ENCODE measurements at regions not wholly inside any gene's neighbourhood (a gene's known extent, or its start where the extent isn't known, plus 50 kb on each side); places are given as distances from the start of the nearest gene placed in this dataset.

DNA sequence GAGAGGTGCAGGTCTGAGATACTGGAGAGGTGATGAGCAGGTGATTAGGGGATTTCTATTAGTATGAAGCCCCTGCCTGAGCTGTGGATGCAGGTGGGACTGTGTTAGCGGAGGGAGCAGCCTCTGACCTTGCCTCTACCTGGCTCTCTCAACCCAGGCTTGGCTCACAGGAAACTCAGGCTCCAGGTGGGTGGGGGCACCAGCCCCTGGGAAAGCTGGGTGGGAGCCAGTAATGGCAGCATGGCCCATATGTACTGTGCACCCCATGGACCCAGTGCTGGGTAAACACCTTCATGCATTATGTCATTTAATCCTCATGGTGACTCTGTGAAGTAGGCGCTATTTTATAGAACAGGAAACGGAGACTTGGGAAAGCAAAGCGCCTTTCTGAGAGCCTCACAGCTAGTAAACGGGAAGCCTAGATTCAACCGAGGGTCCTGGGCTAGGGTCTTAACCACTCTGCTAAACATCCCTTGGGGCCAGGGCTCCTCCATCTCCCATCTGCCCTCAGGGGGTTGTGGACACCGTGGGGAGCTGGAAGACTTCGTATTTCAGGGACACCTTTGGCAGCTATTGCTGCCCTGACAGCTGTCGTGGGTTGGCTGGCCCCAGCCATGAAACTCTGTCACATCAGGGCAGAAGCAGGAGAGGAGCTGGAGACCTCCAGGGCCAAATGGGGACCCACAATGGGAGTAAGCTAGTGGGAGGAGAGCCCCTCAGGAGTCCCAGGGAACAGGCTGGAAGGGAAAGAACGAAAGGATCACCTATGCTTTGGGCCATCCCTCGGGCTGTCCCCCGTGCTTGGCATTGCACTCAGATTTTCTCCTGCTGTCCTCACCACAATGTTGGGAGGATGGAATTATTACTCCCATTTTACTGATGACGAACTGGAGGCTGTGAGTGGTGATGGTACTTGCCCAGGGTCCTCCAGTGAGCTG, 59.6 kb upstream of the CSF3R start:
- DNase-seq, result no peak

DNA sequence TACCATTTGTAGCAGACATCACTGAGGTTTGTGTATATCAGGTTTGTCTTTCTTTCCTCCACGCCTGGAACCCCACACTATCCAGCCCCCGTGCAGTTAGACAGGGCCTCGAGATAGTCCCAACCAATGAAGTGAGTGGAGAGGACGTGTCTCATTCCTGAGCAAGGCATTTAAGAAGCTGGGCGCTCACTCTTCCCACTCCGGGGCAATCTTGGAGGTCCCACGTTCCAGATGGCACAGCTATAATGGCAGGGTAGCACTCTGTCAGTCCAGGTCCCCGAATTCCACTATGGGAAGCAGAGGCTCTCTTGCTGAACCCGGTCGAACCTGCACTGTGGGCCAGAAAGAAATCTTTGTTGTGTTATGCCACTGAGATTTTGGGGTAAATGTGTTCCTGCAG, 57.3 kb upstream of the CSF3R start:
- no peak for DNase-seq

DNA sequence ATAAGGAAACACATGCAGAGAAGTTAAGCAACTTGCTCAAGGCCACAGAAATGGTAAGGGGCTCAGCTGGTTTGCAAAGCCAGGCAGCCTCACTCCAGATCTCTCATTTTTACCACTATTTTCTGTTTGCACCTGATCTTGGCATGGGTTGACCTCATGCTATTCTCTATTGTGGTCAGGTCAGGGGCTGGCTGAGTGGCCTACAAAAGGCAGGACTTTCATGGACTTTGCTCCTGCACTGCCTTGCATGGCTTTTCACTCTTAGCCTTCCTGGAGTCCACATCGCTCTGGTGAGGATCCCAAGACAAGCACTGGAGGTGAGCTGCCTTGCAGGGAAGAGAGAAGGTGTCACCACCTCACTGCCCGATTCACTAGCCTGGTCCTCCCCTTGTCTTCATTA, 56.8 kb upstream of the CSF3R start:
- no peak for DNase-seq

DNA sequence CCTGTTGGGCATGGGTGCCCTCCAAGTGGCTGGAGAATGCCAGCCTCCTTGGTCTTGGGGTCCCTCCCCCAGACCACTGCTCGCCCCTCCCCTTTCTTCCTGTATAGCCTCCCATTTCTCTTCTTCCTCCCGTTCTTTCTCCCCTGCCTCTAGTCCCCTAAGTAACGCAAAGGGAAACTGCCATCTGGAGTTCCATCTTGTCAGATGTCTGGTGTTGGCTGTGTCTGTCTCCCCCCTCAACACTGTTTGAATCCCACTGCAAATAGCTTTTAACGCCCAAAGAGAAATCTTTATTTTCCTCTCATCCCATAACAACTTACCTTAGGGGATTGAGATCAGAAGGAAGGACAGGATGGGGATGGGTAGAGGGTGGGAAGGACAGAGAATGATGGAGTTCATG, 55.3 kb upstream of the CSF3R start:
- DNase-seq, result no peak

DNA sequence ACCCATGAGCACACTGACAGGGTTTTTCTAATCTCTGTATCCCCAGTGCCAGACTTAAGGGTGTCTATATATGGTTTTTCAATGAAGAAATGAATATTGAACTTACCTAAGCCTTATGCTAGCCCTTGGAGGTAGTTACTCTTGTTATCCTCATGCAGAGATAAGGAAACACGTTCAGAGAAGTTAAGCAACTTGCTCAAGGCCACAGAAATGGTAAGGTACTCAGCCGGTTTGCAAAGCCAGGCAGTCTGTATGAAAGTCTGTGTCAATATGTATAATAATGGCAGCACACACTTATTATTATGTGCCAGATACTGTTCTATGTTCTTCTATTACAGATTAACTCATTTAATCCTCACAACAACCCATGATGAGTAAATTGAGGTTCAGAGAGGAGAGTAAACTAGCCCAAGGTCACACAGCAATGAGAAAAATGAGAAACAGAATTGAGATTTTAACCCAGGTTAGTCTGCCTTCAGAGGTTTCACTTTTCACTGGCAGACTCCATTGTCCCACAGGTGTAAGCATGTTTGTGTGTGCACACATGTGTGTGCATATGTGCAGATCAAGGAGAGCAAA, 54.6 kb upstream of the CSF3R start:
- DNase-seq, result no peak

DNA sequence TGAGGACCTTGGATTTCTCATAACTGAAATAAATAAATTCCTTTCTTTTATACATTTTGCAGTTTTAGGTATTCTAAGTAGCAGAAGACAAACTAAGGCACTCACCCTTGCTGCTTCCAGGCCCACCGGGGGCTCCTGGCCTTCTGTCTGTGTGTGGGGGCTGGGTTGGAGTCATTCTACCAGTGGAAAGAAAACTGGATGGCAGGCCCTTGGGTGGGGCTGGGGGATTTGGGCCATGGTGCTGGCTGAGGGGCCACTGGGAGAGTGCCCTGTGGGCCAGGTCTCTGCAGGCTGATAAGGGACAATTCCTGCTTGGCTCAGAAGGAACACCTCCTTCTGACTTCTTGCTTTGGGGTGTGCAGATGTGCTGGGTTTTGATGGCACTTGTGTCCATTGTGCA, 54.0 kb upstream of the CSF3R start:
- DNase-seq, result no peak

DNA sequence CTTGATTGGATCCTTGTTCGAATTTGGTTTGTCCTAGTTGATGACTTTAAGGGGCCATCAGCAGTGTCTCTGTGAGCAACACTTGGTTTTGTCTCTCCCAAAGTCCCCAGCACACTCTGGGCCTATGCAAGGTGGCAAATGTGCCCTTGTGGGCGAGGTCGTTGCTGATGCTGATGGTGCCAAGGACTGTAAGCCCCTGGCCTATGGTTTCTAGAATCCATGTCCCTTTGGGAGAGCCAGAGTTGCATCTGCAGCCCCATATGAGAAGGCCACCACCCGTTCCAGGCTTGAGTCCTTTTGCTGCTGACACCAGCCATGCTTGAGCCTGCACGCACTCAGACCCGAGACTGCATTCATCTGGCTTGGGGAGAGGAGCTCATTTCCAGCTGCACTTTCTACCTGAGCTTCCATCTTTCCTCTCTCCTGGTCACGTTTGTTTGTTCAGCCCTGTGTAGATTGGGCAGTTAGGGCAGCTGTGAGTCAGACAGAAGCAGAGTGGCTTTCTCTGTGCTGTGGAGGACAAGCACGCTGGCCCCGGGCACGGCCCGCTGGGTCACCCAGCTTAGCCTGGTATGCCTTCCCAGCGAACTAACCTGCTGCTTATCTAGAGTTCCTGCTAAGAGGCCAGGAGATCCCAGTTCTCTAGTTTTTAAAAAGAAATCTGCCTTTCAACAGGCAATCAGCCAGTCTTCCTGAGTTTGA, 52.1 kb upstream of the CSF3R start:
- DNase-seq, result no peak

DNA sequence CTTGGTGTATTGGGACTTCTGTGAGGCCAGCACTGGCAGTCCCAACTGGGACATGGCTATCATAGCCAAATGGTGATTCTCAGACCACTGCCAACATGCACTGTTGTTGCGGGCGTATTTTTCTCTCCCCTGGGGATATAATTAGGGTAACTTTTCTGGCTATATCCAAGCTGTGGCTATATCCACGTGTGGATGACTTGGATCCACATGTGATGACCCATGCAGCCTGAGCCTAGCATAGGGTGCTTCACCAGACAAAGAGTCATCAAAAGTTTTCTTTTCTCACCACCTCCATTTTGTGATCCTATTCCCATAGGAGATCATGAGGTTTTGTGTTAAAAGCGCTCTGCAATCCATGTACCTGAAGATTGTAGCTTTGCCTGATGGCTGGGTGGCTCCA, 51.2 kb upstream of the CSF3R start:
- DNase-seq, result no peak

DNA sequence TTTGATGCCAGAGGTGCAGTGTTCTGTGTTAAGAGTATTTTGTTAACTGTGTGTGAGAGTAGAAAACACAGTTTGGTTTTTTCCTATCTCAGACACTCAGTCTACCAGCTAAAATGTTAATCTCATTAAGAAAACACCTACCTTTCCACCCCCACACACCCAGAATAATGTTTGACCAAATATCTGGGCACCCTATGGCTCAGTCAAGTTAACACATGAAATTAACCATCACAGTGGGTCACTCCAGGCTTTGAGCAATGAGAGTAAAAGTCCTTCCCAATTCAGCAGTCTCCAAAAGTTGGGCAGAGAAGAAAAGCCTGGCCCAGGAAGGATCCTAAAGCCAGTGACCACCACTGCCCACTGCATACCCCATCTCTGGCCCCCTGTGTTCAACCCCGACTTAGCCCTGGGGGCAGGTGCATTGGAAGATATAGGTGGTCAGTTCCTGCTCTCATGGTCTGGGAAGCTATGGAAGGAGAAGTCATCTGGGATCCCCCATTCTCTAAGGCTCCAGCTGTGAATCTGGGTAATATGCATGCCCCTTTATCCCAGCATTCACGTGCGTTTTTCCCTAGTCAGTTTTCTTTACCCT, 50.2 kb upstream of the CSF3R start:
- DNase-seq, result no peak

All from suppressor macrophage (primary cell).